Right forelimb (tissue), 1 donor: ENCODE measurements at regions not wholly inside any gene's neighbourhood (a gene's known extent, or its start where the extent isn't known, plus 50 kb on each side); places are given as distances from the start of the nearest gene placed in this dataset.
"Not testable (repeated sequence)": the region's sequence is repeated elsewhere in the genome, so short reads cannot be mapped to it uniquely, and the experiment has no call there.

Experiments used
- DNase-seq: peaks from one replicate; pipeline ENCODE4 v3.0.0-alpha.2; 2018

DNA sequence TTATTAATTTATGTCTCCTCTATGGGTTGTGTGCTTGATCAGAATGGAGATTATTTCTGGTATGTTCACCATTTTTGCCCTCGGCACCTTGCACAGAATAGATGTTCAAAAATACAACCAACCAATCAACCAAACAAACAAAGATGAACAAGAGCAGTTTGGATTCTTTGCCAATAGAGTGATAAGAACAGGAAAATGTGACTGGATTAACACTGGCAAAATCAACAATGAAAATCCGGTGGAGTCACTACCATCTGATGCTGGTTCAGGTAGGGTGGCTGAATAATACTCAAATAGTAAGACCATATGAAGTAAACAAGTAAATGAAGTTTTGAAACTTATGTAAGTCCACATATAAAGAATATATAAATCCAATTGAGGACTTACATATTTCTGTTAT lies 685.0 kb upstream of the EPHA5 start:
- no peak for DNase-seq

DNA sequence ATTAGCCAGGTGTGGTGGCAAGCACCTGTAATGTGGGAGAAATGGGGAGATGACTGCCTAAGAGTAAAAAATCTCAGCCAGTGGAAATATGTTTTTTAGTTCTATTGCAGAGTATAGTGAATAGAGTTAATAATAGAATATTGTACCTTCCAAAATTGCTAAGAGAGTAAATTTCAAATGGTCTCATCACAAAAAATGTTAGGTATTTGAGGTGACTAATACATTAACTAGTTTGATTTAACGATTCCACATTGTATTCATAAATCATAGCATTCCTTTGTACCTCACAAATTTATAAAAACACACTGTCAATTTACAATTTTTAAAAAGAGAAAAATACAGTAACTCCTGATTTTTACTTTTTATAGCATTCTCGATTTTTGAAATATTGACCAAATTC lies 681.5 kb upstream of the EPHA5 start:
- no peak for DNase-seq

DNA sequence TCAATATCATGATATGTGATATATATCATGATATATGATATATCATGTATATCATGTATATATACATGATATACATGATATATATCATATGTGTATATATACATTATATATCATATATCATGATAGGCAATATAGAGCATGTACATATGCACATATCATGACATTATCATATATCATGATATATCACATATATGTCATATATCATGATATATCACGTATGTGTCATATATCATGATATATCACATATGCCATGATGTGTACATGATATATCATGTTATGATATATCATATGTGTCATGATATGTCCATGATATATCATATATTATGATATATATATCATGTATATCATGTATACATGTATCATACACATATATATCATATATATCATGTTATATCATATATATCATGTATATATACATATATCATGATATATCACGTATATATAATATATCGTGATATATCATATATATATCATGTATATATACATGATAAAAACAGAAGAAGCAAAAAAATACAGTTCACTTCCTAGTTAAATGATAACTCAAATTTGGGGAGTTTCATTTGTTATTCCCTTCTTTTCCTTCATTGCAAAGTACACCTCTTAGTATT lies 670.1 kb upstream of the EPHA5 start:
- no peak for DNase-seq

DNA sequence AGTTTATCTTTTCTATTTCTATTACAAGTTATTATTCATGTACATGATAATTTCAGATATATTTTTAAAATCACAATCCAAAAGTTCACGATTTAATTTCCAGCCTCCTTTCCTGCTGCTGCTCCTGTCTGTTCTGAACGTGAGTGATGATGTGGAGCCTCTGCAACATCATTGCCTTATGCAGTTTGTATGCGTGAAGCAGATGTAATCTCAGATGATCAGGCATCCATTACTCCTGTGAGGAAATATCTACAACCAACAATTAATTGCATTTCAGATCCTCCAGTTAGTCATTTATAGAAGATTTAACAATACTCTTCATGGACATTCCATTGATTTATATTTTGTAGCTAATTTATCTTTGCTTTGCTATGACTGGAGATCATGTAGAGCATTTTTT lies 668.7 kb upstream of the EPHA5 start:
- DNase-seq = no peak

DNA sequence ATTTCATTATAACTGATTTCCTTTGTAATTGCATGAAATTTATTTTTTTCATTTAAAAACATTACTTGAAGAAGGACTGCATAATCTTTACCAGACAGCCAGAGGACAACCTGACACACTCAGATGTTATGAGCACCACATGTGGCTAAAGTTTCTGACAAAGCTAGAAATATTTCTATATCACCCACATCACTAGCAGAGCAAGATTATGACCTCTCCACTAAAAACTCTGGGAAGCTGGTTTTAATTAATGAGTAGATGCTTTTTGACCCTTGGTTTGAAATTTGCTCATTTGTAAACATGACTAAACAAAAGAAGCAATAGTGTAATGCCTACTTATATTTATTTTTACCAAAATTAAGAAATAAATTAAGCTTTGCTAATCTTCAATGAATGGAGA lies 661.5 kb upstream of the EPHA5 start:
- no peak for DNase-seq

DNA sequence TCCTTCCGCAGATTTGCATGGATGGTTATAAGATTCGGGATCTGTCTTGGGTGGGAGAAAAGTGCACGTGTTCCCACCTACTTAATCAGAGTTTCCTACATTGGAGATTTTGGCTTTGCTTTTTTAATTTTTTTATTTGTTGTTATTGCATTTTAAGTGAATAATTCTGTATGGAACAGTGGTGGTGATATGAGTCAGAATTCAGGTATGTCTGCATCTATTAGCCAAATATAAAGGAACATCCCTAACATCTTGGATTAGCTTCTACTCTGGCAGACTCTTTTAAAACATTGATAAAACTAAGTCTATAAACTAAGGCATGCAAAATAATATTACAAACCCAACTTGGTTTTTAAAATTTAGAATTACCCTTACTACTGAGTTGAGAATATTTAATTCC lies 659.8 kb upstream of the EPHA5 start:
- DNase-seq = no peak

DNA sequence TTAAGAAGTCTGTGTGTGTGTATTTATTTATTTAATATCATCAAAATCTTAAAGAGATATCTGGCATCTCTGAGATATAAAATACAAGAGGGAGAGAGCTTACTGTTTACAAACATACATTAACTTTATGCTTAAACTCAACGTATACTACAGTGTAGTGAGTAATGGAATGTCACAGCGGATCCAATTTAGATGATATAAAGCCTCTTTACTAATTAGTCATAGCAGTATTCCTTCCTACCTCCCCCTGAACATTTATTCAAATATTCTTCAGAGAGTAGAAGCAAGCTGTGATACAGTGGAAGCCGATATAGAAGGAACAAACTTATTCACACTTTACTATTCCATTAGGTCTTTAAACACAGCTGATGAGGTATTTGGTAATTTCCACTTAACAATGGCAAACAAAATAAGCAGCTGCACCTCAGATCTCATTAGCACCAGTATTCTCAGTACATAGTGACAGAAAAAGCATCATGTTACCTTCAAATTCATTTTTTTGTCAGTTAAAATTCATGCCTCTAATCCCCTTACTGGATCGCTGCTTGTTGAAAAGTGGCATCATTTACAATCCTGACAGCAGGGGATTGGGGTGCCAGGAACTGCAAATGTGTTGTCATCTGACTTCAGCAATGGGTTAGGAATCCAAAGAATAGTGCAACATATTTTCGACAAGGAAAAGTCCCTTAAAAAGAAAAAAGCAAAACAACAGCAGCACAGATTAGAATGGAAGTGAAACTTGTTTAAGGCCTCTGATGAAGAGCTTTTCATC lies 658.7 kb upstream of the EPHA5 start:
- DNase-seq = no peak

DNA sequence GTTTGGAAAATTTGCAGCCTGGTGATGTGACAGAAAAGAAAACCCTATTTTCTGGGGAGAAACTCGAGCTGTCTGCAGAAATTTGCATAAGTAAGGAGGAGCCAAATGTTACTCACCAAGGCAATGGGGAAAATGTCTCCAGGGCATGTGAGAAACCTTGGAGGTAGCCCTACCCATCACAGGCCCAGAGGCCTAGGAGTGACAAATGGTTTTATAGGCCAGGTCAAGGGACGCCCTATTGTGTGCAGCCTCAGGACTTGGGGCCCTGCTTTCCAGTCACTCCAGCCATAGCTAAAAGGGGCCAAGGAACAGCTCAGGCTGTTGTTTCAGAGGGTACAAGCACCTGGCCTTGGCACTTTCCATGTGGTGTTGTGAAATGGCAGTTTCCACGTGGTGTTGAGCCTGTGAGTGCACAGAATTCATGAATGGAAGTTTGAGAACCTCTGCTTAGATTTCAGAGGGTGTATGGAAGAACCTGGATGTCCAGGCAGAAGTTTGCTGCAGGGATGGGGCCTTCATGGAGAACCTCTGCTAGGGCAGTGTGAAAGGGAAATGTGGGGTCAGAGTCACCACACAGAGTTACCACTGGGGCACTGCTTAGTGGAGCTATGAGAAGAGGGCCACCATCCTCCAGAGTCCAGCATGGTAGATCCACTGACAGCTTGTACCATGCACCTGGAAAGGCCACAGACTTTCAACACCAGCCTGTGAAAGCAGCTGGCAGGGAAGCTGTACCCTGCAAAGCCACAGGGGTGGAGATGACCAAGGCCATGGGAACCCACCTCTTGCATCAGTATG lies 637.6 kb upstream of the EPHA5 start:
- DNase-seq = no peak

DNA sequence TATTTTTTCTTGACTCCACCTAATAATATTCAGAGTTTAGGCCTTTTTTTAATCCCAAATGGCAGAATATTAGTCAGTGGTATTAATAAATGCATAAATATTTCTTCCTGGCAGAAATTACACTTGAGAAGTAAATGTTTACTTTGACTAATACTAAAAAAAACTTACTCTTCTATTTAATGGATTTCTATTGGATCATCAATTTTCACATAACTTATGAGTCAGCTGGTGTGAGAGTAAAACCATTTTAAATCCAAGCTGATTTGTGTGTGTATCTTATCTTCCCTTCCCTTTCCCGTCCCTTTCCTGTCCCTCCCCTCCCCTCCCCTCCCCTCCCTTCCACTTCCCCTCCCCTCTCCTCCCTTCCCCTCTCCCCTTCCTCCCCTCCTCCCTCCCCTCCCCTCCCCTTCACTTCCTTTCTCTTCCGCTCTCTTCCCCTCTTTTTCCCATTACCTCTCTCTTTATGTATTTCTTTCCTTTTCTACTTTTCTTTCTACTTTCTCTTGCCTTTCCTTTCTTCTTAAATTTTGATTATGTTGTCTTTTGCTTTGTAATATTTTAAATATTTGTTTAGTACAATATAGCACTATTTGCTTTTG lies 630.1 kb upstream of the EPHA5 start:
- DNase-seq = no peak

DNA sequence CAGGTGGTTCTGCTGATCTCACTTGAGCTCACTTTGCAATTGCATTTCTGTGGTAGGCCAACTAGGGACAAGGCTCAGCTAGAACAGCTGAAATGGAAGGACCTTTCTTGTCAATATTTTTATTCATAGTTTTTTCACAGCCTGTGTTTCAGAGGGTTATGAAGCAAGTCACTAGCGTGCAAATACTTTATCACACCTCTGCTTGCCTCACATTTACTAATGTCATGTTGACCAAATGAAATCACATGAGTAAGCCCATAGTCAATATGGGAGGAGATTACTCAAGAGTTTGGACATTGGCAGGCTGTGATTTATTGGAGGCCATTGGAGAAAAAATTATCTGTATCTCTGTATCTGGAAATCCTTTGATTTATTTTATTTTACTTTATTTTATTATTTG lies 628.3 kb upstream of the EPHA5 start:
- no peak for DNase-seq

DNA sequence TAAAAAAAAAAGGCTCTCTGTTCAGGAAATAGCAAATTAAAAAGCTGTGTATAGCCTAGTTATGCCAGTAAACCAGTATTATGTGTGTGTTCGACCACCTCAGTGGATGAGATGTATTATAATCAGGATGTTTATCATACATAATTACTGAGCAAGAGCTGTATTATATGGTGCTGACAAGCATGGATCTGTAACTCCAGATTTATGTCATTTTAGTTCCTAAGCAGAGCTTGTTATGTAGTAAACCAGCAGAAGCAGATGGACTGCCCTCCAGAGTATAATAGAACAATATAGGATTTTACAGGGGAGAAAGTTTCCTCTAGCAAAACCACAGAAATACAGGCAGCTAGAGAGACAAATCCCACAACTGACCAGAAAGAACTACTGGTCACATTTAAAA lies 627.4 kb upstream of the EPHA5 start:
- no peak for DNase-seq

DNA sequence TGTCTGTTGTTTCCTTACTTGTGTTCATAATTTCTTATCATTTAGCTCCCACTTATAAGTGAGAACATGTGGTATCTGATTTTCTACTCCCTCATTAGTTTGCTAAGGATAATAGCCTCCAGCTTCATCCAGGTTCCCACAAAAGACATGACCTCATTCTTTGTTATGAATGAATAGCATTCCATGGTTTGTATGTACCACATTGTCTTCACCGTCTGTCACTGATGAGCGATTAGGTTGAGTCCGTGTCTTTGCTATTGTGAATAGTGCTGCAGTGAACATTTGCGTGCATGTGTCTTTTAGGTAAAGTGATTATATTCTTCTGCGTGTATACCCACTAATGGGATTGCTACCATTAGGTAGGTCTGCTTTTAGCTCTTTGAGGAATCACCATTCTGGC lies 624.3 kb upstream of the EPHA5 start:
- no peak for DNase-seq

DNA sequence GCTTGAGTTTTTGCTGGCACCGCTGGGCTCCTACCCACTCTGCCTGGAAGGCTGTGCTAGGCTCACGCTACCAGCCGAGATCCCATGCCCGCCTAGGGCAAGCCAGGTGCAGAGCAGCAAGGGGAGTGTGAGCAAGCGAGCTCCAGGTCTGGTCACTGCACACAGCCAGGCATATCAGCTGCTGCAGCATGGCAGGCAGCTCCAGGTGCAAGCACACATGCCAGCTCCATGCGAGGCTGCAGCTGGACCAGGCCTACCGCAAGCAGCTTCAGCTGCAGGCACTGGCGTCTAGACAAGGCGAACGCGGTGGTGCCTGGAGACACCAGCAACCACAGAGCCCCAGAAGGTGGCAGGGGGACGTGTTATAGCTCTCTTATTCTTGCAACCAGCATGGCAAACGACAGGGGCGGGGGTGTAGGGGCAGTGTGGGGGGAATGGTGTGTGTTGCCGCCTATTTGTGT lies 614.7 kb upstream of the EPHA5 start:
- no peak for DNase-seq

DNA sequence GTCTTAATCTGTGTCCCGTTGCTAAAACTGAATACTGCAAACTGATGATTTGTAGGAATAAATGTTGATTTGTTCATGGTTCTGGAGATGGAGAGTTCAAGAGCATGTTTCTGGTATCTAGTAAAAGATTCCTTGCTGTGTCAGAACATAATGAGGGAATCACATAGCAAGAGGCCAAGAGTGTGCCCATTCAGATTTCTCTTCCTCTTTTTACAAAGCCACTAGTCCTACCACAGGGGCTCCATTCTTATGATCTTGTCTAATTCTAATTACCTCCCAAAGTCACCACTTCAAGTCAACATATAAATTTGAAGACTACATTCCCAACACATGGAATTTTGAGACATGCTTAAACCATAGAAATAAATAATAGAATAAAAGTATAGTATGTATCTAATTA lies 608.8 kb upstream of the EPHA5 start:
- no peak for DNase-seq

DNA sequence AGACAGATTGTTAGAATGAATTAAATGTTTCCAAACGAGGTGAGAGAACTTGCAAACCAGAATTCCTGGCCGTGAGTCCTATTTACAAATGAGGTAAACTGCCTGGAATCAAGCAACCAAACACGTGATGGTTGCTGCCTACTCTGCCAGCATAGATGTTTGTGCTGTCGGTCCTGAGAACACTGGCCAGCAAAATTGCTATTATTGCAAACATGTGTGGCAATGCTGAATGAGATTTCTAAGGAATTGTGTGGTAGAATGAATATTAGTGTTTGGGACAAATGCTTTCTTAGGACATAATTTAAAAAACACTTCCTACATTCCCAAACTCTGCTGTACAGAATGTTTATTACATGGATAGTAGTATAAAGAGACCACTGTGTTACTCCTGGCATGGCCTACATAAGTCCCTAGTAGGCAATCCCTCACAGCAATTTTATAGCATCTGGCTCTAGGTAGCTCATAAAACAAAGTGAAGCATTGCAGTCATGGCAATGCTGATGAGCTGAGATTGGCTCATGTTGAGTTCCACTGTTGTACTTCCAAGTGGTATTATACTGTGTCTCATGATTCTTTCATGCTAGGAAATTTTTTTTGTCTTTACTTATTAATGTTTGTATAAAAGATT lies 605.2 kb upstream of the EPHA5 start:
- no peak for DNase-seq

DNA sequence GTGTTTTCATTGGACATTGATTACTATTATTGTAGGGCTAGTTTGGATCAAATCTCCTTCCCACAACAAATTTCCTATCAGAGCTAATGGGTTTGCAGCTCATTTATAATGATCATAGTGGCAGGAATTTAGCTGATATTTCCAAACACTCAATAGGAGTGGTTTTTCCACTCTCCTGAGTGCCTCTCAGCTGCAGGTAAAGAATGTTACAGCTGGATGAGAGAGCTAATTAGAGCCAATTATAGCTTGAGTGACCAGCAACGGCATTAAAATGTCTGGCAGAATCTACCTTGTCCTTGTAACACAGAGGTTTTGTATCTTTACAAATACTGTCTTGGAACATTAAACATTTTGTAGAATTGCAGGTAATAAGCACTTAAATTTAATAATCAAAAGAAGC lies 602.8 kb upstream of the EPHA5 start:
- no peak for DNase-seq

DNA sequence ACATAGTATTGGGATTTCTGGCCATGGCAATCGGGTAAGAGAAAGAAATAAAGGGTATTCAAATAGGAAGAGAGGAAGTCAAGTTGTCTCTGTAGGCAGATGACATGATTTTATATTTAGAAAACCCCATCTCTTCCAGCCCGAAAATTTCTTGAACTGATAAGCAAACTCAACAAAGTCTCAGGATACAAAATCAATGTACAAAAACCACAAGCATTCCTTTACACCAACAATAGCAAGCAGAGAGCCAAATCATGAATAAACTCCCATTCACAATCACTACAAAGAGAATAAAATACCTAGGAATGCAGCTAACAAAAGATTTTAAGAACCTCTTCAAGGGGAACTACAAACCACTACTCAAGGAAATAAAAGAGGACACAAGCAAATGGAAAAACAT lies 600.1 kb upstream of the EPHA5 start:
- not testable (repeated sequence) for DNase-seq

DNA sequence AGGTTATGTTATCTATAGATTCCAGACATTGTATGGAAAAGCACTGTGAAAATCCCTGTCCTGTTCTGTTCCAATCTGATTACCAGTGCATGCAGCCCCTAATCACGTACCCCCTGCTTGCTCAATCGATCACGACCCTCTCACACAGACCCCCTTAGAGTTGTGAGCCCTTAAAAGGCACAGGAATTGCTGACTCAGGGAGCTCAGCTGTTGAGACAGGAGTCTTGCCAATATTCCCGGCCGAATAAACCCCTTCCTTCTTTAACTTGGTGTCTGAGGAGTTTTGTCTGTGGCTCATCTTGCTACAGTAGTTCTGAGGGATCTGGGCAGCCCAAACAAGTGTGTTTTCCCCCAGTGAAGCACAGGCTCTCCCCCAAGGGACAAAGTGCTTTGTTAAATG lies 596.3 kb upstream of the EPHA5 start:
- DNase-seq = not testable (repeated sequence)

DNA sequence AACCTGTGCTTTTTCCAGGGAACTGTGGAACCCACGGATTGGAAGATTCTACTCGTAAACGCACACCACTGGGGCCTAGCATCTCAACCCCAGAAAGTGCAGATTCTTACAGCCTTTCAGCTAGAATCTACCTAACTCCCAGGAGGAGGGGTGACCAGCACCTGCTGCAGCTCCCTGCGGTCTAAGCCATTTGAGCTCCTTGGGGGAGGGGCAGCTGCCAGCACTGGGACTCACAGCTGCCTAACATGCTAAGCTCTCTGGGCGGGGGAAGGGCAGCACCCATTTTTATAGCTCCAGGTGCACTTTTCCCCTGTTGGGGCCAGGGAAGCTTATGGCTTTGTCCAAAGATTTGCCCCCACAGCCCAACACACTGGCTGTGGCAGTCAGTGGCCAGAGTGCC lies 595.7 kb upstream of the EPHA5 start:
- no peak for DNase-seq

DNA sequence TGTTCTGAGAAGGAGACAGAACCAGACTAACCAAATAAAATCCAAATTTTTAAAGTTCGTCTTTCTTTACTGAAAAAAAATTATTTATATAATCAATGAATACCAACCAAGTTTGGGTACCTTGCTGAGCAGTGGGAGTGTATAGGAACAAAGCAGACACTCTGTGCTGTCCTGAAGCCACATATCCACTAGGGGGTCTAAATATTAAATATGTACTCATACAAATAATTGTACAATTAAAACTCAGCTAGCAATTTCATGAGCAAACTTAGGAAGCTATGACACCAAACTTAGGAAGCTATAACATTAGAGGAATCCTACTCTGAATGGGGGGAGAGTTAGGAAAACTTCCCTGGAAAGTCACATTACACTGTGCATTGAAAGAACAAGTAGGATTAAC lies 582.0 kb upstream of the EPHA5 start:
- no peak for DNase-seq

DNA sequence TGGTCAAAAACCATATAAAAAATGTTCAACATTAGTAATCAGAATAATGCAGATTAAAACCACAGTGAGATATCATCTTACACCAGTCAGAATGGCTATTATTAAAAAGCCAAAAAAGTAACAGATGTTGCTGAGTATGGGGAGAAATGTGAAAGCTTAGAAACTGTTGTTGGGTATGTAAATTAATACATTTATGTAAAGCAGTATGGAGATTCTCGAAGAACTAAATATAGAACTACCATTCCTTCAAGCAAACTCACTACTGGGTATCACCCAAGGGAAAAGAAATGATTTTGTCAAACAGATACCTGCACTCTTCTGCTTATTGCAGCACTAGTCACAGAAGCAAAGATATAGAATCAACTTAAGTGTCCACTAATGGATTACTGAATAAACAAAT lies 576.4 kb upstream of the EPHA5 start:
- DNase-seq = no peak

DNA sequence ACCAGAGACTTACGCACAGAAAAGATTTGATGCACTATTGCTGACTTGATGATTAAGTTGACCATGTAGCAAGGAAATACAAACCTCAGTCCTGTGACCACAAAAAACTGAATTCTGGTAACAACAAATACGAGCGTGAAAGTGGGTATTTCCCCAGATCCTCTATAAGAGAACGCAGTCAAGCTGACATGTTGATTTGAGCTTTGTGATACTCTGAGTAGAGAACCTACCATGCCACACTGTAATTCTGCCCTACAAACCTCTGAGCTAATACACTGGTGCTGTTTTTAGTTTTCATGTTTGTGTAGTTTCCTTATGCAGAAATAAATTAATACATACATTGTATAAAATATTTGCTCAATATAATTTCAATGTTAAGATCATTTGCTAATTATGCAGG lies 565.6 kb upstream of the EPHA5 start:
- DNase-seq = no peak

DNA sequence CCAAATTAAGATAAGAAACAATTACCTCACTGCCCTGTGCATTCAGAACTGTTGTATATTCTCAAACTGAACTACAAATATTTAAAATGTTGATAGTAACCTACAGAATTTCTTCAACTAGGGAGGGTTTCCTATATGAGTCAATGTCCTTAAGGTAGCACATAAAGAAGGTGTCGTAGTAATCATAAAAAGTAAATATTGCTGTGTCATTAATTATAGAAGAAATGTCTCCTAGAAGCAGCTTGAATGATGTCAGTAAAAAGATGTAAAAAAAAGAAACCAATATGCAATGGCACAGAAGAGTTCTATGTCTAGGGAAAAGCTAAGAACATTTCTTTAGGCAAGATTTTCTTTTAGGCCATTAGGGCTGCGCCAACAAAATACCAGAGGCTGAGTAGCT lies 559.6 kb upstream of the EPHA5 start:
- no peak for DNase-seq
